GM12878 (cell line): ENCODE measurements at regions not wholly inside any gene's neighbourhood (a gene's known extent, or its start where the extent isn't known, plus 50 kb on each side); places are given as distances from the start of the nearest gene placed in this dataset.

Experiments
- ATAC-seq: fragments of 200-7000 bp; cut with Tn5 transposase; 3 replicates; pipeline ENCODE4 v1.9.1; 2020; ENCODE audit warnings: mild to moderate bottlenecking, moderate library complexity
- BruUV-seq: library from RNA; stranded (reverse); fragments of 400-500 nt; replicated peaks from 2 replicates; lab custom pipeline; 2021; lab: Mats Ljungman, UMichigan
- CTCF ChIA-PET: fragments of 300-600 bp; sonication (Branson Sonifier 250); formaldehyde crosslinking; extraction: SDS; loops from one replicate; lab custom pipeline; 2021; ENCODE audit warnings: inconsistent platforms; lab: Yijun Ruan, JAX
- POLR2A ChIA-PET: fragments of 350-600 bp; formaldehyde crosslinking; extraction: SDS; loops from one replicate; lab custom pipeline; 2021; ENCODE audit warnings: inconsistent platforms; lab: Charles Lee
- RAD21 ChIA-PET: fragments of 300-600 bp; sonication (Branson Sonifier 250); formaldehyde crosslinking; loops from one replicate; lab custom pipeline; 2023; ENCODE audit warnings: antibody characterized with exemption; ENCODE audit not compliant: unreplicated experiment; lab: Charles Lee
- SMC1A ChIA-PET: fragments of 300-600 bp; sonication (Branson Sonifier 250); formaldehyde crosslinking; loops from one replicate; lab custom pipeline; 2023; ENCODE audit not compliant: unreplicated experiment, uncharacterized antibody; lab: Charles Lee
- DNase-seq: peaks from one replicate; pipeline ENCODE4 v3.0.0-alpha.2; 2011; ENCODE audit warnings: low read depth, low spot score
- FAIRE-seq: peaks from 3 replicates; lab custom pipeline; 2011; peaks lifted over from hg19 to GRCh38; lab: Jason Lieb, UNC
- H2AFZ ChIP-seq: 2 replicates; pipeline ENCODE4 v1.6.0; 2011; ENCODE audit warnings: low read depth, low read length, control low read depth; ENCODE audit not compliant: control insufficient read depth
- H3K27ac ChIP-seq: 2 replicates; pipeline ENCODE4 v1.5.1; 2011; ENCODE audit warnings: control low read depth; ENCODE audit not compliant: control insufficient read depth, insufficient read depth
- H3K27me3 ChIP-seq, 2 experiments: replicated peaks in 1 of 2; 2 replicates each; pipeline versions ENCODE4 v1.6.0 to v1.6.1; 2011; ENCODE audit warnings: low read length in 1 of 2; ENCODE audit not compliant: control insufficient read depth in 2 of 2, insufficient read depth in 2 of 2
- H3K36me3 ChIP-seq, 2 experiments: 2 replicates each; pipeline ENCODE4 v1.5.1; 2011; ENCODE audit warnings: low read length in 1 of 2; ENCODE audit not compliant: control insufficient read depth in 2 of 2, insufficient read depth in 2 of 2
- H3K4me1 ChIP-seq: 2 replicates; pipeline ENCODE4 v1.6.1; 2011; ENCODE audit warnings: mild to moderate bottlenecking, low read length, moderate library complexity, mixed read lengths; ENCODE audit not compliant: control insufficient read depth, insufficient read depth
- H3K4me2 ChIP-seq: 2 replicates; pipeline ENCODE4 v1.6.0; 2011; ENCODE audit warnings: control low read depth; ENCODE audit not compliant: control insufficient read depth, insufficient read depth
- H3K4me3 ChIP-seq: fragments of 200-600 bp; sonication (generic); 2 replicates; pipeline ENCODE4 v1.5.1; 2016
- H3K79me2 ChIP-seq: 2 replicates; pipeline ENCODE4 v1.6.0; 2011; ENCODE audit warnings: low read length; ENCODE audit not compliant: control insufficient read depth, insufficient read depth
- H3K9ac ChIP-seq: 2 replicates; pipeline ENCODE4 v1.8.0; 2011; ENCODE audit warnings: low read length, control low read depth, mixed read lengths; ENCODE audit not compliant: control insufficient read depth, insufficient read depth
- H3K9me3 ChIP-seq: replicated peaks from 3 replicates; pipeline ENCODE4 v1.5.1; 2011; ENCODE audit warnings: mild to moderate bottlenecking, low read length; ENCODE audit not compliant: control insufficient read depth, insufficient read depth
- H4K20me1 ChIP-seq: 2 replicates; pipeline ENCODE4 v1.6.0; 2011; ENCODE audit not compliant: control insufficient read depth, insufficient read depth
- CEBPZ ChIP-seq: fragments of 150-350 bp; IDR thresholded peaks from 2 replicates; pipeline ENCODE4 v1.6.1; 2016; ENCODE audit warnings: low read depth, low read length
- E2F4 ChIP-seq: IDR thresholded peaks from 2 replicates; pipeline ENCODE4 v1.6.1; 2012; ENCODE audit warnings: low read depth, low read length, improper control_type of control experiment
- PAX5 ChIP-seq: IDR thresholded peaks from 2 replicates; pipeline ENCODE4 v1.6.1; 2011; ENCODE audit warnings: low read depth, low read length, borderline replicate concordance
- SMARCA5 ChIP-seq: fragments of 450-650 bp; IDR thresholded peaks from 2 replicates; pipeline ENCODE4 v1.6.1; 2017; ENCODE audit warnings: mild to moderate bottlenecking
- WGBS: methylation state at CpG from one replicate; pipeline ENCODE4 v1.1.6; 2016; ENCODE audit warnings: low lambda C conversion rate; ENCODE audit not compliant: insufficient replicate concordance, insufficient coverage; ENCODE audit errors: missing lambda C conversion rate; 5-methylcytosine and 5-hydroxymethylcytosine counted together
- in situ Hi-C: fragments of 300-500 bp; cut with MboI; formaldehyde crosslinking; loops from 9 replicates; pipeline ENCODE4 v1.14.3; 2018; ENCODE audit warnings: mixed read lengths
- intact Hi-C: fragments of 100-400 bp; cut with micrococcal nuclease; formaldehyde crosslinking; loops from one replicate; pipeline ENCODE4 v1.14.2; 2022; ENCODE audit not compliant: unreplicated experiment

- Histone ChIP-seq H3K4me1 (no peaks in the 10 kb centered on the region), H3K79me2 (no peaks in the 10 kb centered on the region), H3K27ac (no peak overlapping the region), H2AFZ (no peak overlapping the region), H3K4me2 (no peak overlapping the region), H3K27me3 (no peaks in the 10 kb centered on the region), H3K36me3 (no peaks in the 10 kb centered on the region), H4K20me1 (no peaks in the 10 kb centered on the region), H3K4me3 (no peak overlapping the region), H3K9me3 (no peaks in the 10 kb centered on the region), H3K9ac (no peak overlapping the region)
- CTCF ChIA-PET, result interaction anchor here (0.5 to 1.4 kb wide), 6 partner anchors 15 to 795 kb away, joined by 3 to 5 read pairs (median 4); no protein-coding TSS in a partner anchor
- SMC1A ChIA-PET, result interaction anchor here (0.6 to 1.6 kb wide), 5 partner anchors 13 to 643 kb away, joined by 3 to 5 read pairs (median 3); no protein-coding TSS in a partner anchor
- 40% methylated on average over 3 of the region's 3 CpGs for WGBS
- intact Hi-C loops (no loop called here), in situ Hi-C loops (no loop called here)
- FAIRE-seq (no peak), DNase-seq (no peak), ATAC-seq (no peak)
- RAD21 ChIA-PET, result interaction anchor here (1.3 kb wide), 1 partner anchor 16 kb away, joined by 3 read pairs; no protein-coding TSS in a partner anchor
- no TSS peak for BruUV-seq
- no peak for TF ChIP-seq SMARCA5
- no peak for TF ChIP-seq E2F4
- TF ChIP-seq PAX5, result no peak
- TF ChIP-seq CEBPZ, result no peak
- POLR2A ChIA-PET, result no interaction called here
These were observed 151.4 kb upstream of the RGS6 start for GRCh38 chr14:71780822-71781221.
